Kidney (tissue), 13 donors: ENCODE measurements at regions not wholly inside any gene's neighbourhood (a gene's known extent, or its start where the extent isn't known, plus 50 kb on each side); places are given as distances from the start of the nearest gene placed in this dataset.

Experiments used
- DNase-seq, 5 donors: peaks; one replicate each; pipeline ENCODE4 v3.0.0-alpha.2; 2013 to 2020
- FAIRE-seq: peaks from 2 replicates; lab custom pipeline; 2012; peaks lifted over from hg19 to GRCh38; lab: Jason Lieb, UNC
- H3K27ac ChIP-seq, 2 donors: one replicate each; pipeline ENCODE4 v1.7.0; 2013; ENCODE audit warnings: low read depth in 2 of 2, low read length in 2 of 2, inconsistent platforms in 1 of 2
- H3K27me3 ChIP-seq: one replicate; pipeline ENCODE4 v1.7.1; 2013; ENCODE audit warnings: low read length, inconsistent platforms; ENCODE audit not compliant: control insufficient read depth, insufficient read depth
- H3K36me3 ChIP-seq, 3 donors: one replicate each; pipeline versions ENCODE4 v1.7.0 to v1.7.1; 2013; ENCODE audit warnings: low read length in 3 of 3, control low read depth in 1 of 3, inconsistent platforms in 1 of 3; ENCODE audit not compliant: insufficient read depth in 3 of 3, control insufficient read depth in 2 of 3
- H3K4me1 ChIP-seq, 3 donors: one replicate each; pipeline versions ENCODE4 v1.7.0 to v1.7.1; 2013; ENCODE audit warnings: low read length in 3 of 3, inconsistent platforms in 1 of 3, low read depth in 1 of 3; ENCODE audit not compliant: control insufficient read depth in 2 of 3, insufficient read depth in 2 of 3
- H3K4me3 ChIP-seq, 3 donors: one replicate each; pipeline versions ENCODE4 v1.7.0 to v1.8.1; 2013; ENCODE audit warnings: low read length in 3 of 3, control low read depth in 1 of 3, inconsistent platforms in 1 of 3
- H3K9ac ChIP-seq, 3 donors: one replicate each; pipeline versions ENCODE4 v1.7.0 to v1.7.1; 2013; ENCODE audit warnings: low read length in 3 of 3, control low read depth in 1 of 3, inconsistent platforms in 1 of 3
- H3K9me3 ChIP-seq, 3 donors: one replicate each; pipeline versions ENCODE4 v1.7.0 to v1.7.1; 2013; ENCODE audit warnings: low read length in 3 of 3, control low read depth in 1 of 3, inconsistent platforms in 1 of 3; ENCODE audit not compliant: control insufficient read depth in 2 of 3, insufficient read depth in 1 of 3
- intact Hi-C: fragments of 100-400 bp; cut with DNase I; formaldehyde crosslinking; loops from one replicate; pipeline ENCODE4 v1.11.1; 2022
- TF ChIP-seq, protein P1 (sequence below): IDR thresholded peaks from 3 replicates; pipeline ENCODE4 v1.5.1; 2012; ENCODE audit warnings: mild to moderate bottlenecking, moderate library complexity, borderline replicate concordance; ENCODE audit not compliant: insufficient read depth; ENCODE audit errors: extremely low read depth
- donor health status: control.
- donor health status: control.
- donor health status: control.
- donor health status: control.
- donor health status: control.
- donor health status: DM: yes; HTN: yes; CAD: no.
- donor health status: Normal renal cell carcinoma (clear cell type).

DNA sequence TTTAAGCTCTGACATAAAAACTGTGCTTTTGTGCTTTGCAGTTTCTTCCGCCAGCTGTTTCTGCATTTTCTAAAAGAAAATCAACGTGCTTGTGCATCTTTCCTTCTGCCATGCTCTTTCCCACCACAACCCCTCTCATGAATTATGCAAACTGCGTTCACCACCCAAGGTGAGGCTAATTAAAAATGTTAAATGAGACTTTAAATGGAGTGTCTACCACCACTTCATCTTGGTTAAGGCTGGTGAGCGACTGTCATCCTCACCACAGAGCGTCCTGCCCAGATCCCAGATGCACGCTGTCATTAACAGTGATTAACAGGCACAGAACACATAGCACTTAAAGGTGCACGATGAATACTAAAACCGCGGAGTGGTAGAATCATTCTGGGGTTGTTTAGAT lies 250.5 kb upstream of the RAB6C start:
- Histone ChIP-seq H3K4me1 (no peaks in the 10 kb centered on the region), H3K36me3 (no peaks in the 10 kb centered on the region), H3K4me3 (no peak overlapping the region), H3K27me3 (no peaks in the 10 kb centered on the region), H3K9ac (no peak overlapping the region), H3K27ac (no peak overlapping the region), H3K9me3 (no peaks in the 10 kb centered on the region)
- DNase-seq (no peak), FAIRE-seq (no peak)
- intact Hi-C loops, result no loop called here
- TF ChIP-seq, protein P1, sequence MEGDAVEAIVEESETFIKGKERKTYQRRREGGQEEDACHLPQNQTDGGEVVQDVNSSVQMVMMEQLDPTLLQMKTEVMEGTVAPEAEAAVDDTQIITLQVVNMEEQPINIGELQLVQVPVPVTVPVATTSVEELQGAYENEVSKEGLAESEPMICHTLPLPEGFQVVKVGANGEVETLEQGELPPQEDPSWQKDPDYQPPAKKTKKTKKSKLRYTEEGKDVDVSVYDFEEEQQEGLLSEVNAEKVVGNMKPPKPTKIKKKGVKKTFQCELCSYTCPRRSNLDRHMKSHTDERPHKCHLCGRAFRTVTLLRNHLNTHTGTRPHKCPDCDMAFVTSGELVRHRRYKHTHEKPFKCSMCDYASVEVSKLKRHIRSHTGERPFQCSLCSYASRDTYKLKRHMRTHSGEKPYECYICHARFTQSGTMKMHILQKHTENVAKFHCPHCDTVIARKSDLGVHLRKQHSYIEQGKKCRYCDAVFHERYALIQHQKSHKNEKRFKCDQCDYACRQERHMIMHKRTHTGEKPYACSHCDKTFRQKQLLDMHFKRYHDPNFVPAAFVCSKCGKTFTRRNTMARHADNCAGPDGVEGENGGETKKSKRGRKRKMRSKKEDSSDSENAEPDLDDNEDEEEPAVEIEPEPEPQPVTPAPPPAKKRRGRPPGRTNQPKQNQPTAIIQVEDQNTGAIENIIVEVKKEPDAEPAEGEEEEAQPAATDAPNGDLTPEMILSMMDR, result no peak

DNA sequence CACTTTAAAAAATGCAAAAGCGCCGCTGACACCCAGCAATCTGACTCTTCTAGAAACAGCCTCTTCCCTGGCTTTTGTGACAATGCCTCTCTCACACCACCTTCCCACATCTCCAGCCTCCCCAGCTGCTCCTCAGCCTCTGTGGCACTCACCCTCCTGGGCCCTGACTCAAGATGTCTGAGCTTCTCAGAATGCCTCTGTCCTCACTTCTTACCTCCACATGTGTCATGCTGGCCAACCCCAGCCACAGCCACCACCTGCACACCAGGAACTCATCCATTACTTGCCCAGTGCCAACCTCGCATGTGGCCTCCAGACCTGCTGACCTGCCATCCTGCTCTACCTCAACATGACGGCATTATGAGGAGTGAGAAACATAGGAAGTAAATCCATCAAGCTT lies 249.8 kb upstream of the RAB6C start:
- FAIRE-seq, result no peak
- H3K36me3 ChIP-seq, result no peaks in the 10 kb centered on the region
- H3K9me3 ChIP-seq, result no peaks in the 10 kb centered on the region
- no peak for DNase-seq
- no peaks in the 10 kb centered on the region for H3K4me1 ChIP-seq
- no peak overlapping the region for H3K4me3 ChIP-seq
- intact Hi-C loops, result no loop called here
- no peak overlapping the region for H3K27ac ChIP-seq
- H3K27me3 ChIP-seq, result no peaks in the 10 kb centered on the region
- TF ChIP-seq, protein P1, result no peak
- H3K9ac ChIP-seq, result no peak overlapping the region

- no peak overlapping the region for H3K4me3 ChIP-seq
- intact Hi-C loops, result no loop called here
- DNase-seq (no peak), FAIRE-seq (no peak)
- no peaks in the 10 kb centered on the region for H3K4me1 ChIP-seq
- H3K9ac ChIP-seq, result no peak overlapping the region
- H3K27ac ChIP-seq, result no peak overlapping the region
- no peaks in the 10 kb centered on the region for H3K36me3 ChIP-seq
- H3K9me3 ChIP-seq, result peaks cover 0 to 3% (median 0%) of the 10 kb centered on the region in 3 donors
- no peaks in the 10 kb centered on the region for H3K27me3 ChIP-seq
- TF ChIP-seq, protein P1, result no peak
Measured at GRCh38 chr2:129730979-129731378, 248.5 kb upstream of the RAB6C start.
